Dermis blood vessel endothelial cell (primary cell): ENCODE measurements at regions not wholly inside any gene's neighbourhood (a gene's known extent, or its start where the extent isn't known, plus 50 kb on each side); places are given as distances from the start of the nearest gene placed in this dataset.

Experiments
- DNase-seq: peaks from one replicate; pipeline ENCODE4 v3.0.0; 2010

DNA sequence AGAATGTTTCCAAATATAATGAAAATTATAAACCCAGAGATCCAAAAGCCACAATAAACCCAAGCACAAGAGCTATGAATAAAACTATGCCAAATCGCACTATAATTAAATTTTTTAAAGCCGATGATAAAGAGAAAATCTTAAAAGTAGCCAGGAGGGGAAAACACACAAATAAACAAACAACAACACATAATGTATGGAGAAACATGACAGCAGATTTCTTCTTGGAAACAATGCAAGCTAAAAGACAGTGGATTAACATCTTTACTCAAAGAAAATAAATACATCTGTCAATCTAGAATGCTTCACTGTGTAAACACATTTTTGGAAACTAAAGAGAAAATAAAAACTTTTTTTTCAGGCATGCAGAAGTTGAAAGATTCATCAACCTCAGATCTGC, 53.0 kb upstream of the SMOX start:
- DNase-seq: no peak

DNA sequence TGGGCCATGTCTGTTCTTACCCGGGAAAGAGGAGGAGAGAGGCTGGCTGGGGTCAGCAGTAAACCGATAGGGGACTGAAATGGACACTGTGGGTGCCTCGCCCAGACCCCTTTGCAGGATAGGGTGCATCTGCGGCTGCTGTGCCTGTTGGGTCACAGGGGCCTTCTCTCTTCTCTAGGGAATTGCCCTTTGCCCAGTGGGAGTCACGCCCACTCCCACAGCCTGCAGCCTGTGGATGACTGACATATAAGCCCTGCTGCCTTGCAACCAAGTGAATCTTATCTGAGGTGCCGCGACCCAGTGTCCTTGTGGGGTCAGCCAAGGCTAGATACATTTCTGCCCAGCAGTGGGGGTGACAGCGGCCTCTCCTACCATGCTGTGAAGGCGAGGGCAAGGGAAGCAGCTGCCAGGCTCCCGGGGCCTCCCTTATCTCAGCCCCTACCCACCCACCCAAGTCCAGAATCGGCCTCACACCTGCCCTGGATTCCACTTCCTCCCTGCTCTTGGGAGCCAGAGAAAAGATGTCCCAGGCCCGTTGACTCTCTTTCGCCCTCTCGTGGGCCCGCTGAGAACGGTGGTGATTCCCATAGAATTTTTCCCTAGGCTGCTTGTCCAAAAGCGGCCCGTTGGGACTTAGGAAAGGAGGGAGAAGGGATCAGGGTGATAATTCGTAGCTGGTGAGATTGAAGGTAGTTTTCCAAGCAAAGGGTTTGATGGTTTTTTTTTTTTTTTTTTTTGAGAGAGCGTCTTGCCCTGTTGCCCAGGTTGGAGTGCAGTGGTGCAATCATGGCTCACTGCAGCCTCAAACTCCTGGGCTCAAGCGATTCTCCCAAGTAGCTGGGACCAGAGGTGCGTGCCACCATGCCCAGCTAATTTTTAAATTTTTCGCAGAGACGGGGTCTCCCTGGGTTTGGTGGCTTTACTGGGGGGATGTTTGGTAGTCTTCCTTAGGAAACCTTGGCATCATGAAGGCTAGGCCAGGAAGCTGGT, 56.8 kb upstream of the SMOX start:
- peak; percentile 67 for DNase-seq

DNA sequence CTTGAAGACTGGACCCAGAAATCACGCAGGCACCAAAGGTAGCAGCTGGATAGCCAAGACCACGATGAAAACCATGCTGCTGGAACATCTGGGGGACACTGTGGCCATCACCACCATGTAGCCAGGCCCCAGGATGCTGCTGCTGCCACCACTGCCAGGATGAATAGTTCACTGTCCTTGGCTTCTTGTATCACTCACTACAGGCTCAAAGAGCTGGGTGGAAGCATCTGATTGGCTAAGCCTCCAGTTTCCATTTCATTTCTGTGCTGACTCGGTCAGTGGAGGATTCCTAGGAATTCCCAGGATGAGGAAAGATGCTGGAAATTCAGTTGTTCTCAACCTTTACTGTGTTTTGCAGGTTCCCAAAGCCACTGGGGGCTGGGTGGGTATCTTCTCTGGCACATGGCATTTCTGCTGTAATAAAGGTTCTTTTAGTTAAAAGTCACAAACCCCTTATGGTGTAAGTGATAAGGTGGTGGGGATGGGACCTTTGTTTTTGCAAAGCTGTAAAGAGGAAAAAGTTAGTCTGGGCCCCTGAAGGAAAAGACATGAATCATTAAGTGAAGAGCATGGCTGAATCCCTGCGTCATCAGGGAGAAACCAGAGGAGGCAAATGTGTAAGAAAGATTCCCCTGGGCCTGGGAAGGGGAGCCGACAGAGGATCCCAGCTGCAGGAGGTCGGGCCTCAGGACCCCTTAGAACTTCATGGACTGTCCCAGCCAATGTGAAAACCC, 57.7 kb upstream of the SMOX start:
- no peak for DNase-seq

DNA sequence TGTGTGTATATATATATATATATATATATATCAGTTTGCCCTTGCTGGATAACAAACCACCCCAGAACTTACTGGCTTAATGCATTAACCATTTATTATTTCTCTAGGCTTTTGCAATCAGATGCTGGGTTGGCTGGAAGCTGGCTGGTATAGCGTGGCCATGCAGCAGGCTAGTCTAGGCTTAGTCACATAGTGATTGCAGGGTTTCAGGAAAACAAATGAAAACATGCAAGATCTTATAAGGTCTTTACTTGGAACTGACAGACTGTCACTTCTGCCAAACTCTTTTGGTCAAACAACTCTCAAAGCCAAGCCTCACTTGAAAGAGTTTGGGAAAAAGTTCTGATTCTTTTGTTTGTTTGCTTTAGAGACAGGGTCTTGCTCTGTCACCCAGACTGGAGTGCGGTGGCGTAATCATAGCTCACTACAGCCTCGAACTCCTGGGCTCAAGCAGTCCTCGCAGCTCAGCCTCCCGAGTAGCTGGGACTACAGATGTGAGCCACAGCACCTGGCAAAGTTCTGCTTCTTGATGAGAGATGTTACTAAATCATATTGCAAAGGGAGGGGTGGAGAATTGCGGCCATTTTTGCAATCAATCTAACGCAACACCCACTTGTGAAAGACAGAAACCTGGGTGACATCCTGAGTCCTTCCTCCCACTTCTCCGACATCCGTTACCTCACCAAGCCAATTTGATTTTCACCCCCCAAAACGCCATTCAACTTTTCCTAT, 58.7 kb upstream of the SMOX start:
- DNase-seq: no peak

DNA sequence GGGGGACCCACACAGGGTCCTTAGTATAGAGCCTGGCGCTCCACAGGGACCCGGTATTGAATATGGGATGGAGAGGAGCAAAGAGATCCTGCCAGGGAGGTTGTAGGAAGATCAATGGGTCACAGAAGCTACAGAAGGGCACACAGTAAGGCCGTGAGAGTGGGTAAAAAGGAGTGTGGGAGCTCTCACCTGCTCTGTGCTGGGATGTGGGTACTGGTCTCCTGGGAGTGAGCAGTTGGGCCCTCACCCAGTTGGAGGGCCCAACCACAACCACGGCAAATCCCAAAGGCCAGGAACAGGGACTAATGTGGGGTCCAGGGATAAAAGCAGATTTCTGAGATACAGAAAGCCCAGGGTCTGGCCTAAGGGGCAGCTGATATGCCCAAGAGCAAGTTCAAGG, 59.9 kb upstream of the SMOX start:
- DNase-seq: no peak

DNA sequence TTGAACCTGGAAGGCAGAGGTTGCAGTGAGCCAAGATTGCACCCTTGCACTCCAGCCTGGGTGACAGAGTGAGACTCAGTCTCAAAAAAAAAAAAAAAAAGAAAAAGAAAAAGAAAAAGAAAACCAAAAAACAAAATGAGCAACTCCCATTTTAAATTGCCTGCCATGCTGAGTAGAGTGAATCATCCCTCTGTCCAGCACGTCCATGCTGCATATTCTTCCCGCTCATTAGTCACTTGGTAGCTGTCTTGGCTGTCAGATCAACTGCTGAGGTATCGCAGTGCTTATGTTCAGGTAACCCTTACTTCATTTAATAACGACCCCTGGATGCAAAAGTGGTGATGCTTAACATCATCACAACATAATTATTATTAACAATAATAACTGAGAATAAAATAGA, 60.7 kb upstream of the SMOX start:
- no peak for DNase-seq

DNA sequence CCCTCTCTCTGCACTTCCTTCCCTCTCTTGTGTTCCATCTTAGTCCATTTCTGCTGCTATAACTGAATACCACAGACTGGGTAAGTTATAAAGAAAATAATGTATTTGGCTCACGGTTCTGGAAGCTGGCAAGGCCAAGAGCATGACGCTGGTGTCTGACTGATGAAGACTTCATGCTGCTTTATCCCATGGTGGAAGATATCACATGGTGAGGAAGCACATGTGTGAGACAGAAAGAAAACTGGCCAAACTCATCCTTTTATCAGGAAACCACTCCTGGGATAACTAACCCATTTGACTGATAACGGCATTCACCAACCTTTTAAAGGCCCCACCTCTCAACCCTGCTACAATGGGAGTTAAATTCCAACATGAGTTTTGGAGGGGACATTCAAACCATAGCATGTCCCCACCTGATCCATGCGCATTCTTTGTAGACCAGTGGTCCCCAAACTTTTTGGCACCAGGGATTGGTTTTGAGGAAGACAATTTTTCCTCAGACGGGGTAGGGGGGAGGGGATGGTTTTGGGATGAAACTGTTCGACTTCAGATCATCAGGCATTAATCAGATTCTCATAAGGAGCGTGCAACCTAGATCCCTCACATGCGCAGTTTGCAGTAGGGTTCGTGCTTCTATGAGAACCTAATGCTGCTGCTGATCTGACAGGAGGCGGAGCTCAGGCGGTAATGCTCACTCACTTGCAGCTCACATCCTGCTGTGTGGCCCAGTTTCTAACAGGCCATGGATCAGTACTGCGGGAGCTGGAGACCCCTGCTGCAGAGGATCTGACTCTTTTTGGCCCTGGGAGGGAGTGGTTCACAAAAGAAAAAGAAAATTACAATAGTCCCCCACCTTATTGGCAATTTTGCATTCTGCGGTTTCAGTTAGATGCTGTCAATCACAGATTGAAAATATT, 61.6 kb upstream of the SMOX start:
- no peak for DNase-seq

DNA sequence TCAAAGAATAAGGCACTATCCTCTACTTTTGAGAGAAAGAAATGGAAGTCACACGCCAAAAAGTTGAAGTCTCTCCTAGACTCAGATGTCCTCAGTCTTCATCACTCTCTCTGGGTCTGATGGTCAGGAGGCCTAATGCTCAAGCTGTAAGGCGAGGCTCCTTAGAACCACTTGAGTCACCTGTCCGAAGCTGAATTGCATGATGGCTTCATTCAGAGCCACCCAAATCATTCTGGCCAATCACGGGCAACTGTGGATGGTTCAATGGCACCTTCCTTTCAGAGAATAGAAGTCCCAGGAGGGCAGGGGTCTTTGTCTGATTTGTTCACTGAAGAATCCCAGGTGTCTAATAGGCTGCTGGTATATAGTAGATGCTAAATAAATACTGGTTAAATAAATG, 63.9 kb upstream of the SMOX start:
- no peak for DNase-seq

DNA sequence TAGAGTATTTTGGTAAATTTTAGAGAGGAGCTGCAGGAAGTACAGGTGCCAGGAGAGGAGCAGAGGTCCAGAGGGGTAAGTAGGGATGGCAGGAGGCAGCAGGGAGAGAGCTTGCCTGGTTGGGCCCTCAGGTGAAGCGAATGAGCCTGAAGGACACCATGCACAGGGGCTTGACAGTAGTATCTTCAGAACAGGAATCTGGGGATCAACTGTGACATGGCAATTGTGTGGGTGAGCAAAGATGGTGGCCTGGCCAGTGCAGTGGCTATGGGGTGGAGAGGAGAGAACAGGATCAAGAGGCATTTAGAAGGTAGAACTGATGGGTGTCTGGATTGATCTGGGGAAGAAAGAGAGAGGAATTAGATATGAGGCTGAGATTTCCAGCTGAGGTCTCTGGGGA, 64.5 kb upstream of the SMOX start:
- no peak for DNase-seq

DNA sequence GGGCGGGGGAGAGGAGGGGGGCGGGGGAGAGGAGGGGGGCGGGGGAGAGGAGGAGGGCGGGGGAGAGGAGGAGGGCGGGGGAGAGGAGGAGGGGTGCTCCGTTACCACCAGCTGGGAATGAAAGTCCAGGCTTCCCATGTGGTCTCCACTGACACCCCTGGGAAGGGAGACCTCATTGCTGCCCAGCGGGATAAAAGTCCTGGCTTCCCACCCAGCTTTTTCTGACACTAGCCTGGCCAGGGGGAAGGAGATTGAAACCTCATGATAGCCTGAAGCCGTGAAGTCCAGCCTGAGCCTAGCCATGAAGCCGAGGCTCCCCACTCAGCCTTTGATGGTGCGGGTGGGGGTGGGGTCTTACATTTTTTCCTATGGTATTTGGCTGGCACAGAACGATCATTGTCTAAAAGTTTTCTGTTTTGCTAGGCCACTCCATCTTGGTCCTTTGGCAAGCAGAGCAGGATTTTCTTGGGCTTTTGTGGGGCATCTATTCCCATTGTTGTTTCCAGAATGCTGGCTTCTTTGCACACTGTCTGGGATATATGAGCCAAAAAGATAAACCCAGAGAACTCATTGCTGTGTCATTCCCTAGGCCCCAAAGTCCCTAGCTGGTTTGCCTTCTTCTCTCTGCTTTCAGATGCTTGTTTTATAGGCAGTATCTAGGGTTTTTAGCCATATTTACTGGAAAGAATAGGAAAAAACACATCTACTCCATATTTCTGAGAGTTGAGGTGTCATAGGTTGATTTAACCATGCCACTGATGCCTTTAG, 65.3 kb upstream of the SMOX start:
- DNase-seq: no peak

DNA sequence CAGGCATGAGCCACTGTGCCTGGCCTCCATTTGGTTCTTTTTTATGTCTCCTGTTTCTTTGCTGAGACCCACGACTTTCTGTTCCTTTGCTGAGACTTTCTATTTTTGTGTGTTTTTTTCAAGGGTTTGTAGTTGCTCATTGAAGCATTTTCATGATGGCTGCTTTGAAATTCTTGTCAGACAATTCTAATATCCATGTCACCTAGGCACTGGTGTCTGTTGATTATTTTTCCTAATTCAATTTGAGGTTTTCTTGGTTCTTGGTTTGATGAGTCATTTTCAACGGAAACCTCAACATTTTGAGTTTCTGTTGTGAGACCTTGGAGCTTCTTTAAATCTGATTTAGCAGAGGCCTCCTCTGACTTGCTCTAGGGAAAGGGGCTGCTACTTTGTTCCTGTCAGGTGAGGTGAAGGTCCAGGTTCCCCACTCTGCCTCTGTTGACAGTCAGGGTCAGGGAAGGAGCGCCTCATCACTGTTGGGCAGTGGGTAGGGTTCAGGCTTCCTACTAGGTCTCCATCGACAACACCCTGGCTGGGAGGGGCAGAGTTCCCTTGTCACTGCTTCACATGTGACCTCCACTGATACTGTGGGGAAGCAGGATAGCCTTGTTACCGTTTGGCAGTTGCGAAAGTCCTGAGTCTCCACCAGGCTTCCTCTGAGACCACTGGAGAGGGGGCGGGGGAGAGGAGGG, 66.1 kb upstream of the SMOX start:
- DNase-seq: no peak

DNA sequence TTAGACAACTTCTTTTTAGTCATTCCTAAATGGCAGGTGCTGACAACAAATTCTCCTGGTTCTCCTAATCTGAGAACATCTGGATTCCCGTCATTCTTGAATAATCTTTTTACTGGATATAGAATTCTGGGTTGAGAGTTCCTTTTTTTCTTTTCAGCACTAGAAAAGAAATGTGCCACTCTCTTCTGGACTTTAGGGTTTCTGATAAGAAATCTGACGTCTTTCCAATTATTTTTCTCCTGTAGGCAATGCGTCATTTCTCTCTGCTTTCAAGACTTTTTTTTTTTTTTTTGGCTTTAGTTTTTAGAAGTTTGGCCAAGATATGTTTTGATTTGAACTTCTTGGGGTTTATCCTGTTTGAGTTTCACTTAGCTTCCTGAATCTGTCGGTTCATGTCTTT, 66.1 kb upstream of the RNF24 start:
- DNase-seq: no peak

DNA sequence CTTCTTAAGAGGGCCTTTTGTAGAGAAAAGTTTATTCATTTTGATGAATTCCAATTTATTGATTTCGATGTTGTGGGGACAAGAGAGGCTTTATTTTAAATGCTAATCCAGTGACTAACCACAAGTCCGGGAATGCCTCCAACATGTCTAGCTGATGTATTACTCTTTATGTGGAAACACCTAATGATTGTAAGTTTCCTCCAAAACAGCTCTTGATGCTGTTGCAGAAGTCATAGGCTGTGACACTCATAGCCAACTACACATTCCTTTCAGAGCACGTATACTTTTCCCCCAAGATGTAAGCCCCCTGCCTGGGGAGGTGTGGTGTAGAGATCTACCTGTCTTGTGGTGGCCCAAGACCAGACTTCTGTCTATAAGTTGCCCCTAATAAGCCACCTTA, 61.3 kb upstream of the RNF24 start:
- DNase-seq: peak; percentile 81

DNA sequence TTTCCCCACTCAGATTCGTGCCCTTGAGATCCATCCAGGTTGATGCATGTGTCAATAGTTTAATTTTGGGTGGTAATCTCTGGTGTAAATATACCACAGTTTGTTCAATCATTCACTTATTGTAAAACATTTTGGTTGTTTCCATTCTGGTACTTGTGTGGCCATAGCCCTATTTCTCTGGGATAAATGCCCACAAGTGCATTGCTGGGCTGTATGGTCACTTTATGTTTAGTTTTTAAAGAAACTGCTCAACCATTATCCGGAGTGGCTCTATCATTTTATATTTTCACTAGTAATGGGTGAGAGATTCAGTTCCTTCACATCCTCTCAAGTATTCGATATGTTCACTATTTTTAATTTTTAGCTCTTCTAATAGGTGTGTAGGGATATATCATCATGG, 60.7 kb upstream of the RNF24 start:
- DNase-seq: no peak

DNA sequence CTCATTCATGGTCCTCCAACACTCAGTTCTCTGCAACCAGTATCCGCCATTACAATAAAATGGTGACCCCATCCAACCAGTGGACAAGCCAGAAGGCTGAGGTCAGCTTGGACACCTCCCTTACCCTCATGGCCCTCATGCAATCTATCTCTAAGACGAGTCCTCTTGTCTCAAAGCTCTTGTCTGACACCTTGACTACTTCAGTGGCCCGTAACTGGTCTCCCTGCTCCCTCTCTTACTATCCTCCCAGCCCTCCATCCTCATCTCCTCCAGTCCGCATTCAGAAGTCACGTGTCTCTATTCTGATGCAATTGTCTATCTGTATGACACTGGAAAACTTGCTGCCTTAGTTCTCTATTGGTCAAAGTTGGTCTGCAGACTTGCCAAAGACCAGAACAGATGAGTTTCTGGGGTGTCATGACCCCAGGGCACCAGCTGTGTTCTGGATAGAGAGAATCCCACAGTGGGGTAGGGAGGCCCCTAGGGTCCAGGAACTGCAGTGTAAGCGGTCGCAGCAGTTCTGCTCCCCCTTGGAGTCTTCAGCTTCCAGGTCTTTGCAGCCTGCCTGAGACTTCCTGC, 59.6 kb upstream of the RNF24 start:
- DNase-seq: no peak

DNA sequence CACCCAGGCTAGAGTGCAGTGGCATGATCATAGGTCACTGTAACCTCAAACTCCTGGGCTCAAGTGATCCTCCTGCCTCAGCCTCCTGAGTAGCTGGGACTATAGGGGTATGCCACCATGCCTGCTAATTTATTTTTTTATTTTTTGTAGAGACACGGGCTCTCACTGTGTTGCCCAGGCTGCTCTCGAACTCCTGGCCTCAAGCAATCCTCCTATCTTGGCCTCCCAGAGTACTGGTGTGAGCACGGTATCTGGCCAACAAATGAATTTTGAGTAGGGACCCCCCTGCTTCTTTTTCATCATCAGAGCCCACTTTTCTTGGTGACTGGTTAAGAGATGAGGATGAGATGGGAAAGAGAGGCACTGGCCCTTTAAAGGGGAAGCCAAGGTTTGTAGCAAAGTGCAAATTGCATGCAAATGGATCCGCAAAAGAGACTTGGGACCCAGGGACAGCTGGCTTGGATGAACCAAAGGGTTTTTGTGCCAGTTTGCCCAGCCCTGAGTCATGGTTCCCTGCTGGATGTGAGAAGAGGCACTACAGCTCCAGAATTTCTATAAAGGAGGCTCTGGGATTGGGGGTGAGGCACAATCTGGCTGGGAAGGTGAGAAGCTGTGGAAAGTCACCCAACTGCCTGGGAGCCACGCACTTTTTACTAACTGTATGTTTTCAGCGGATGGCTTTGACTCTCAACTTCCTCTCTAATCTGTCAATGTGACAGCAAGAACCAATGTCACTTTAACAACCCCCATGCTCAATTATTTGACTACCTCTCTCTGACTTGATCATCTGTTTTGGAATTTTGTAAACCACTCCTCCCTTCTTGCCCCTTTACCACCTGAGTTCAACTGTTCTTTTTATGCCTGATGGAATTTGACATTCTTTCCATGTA, 58.7 kb upstream of the RNF24 start:
- no peak for DNase-seq

DNA sequence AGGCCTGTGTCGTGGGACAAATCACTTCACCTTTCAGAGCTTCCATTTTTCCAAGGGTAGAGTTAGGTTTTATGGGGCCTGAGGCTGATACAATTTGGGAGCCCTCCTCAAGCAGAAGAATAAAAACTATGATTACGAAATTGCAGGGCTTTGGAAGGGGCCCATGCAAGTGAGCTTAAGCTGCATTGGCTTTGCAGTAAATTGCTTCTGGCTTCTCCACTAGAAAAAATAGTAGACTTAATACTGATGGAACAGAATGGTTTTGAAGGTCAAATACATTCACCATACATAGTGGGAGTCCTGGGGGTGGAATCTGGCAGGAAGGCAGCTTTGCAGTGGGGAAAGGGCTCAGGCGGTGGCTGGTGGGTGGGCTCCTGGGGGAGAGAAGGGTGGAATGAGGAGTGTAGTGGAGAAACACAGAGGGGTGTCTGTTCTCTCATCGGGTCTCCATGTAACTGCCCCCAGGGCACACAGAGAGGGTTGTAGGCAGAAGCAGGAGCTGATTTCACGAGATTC, 55.9 kb upstream of the RNF24 start:
- no peak for DNase-seq

DNA sequence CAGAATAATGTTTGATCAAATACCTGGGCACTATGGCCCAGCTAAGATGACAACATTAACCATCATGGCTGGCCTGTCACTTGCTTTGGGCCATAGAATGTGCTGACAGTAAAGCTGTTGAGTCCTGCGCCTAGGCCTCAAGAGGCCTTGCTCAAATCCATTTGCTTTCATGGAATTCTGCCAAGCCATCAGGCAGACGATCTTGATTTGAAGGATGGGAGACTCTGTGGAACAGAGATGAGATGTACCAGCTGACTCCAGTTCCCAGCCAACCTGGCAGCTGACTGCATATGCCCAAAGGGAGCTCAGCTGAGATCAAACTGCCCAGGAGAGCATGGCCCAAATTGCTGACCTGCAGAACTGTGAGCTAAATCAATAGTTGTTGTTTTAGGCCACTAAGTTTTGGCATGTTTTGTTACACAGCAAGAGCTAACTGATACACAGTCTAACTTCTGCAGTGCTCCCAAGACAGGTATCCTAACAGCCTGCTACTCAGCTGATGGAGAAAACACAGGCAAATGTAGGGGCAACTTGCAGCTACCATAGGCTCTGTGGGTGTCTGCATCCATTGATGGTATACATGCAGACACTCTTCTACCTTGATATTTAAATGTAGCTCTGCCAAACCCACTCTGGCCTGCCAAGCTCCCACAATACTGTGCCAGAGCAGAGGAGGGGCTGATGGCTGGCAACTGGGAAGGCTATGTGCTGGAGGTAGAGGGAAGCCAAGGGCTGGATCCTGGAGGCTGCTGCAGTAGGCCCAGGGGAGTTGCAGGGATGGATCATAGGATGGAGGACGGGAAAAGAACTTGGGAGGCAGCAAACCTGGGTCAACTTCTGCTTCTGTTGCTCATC, 55.2 kb upstream of the RNF24 start:
- no peak for DNase-seq
